ENCODE measurements at regions not wholly inside any gene's neighbourhood (a gene's known extent, or its start where the extent isn't known, plus 50 kb on each side); places are given as distances from the start of the nearest gene placed in this dataset.

GRCh38 chr16:52283584-52284375 is 263.2 kb downstream of the TOX3 start:
- no peaks in the 10 kb centered on the region for H3K9me3 ChIP-seq
- no peak for DNase-seq
- no peak for ATAC-seq
- no peak overlapping the region for H3K27ac ChIP-seq
- H3K36me3 ChIP-seq, result no peaks in the 10 kb centered on the region
- no peak overlapping the region for H3K4me3 ChIP-seq
- no peaks in the 10 kb centered on the region for H3K27me3 ChIP-seq
- no peaks in the 10 kb centered on the region for H3K4me1 ChIP-seq
- TF ChIP-seq, protein P1, sequence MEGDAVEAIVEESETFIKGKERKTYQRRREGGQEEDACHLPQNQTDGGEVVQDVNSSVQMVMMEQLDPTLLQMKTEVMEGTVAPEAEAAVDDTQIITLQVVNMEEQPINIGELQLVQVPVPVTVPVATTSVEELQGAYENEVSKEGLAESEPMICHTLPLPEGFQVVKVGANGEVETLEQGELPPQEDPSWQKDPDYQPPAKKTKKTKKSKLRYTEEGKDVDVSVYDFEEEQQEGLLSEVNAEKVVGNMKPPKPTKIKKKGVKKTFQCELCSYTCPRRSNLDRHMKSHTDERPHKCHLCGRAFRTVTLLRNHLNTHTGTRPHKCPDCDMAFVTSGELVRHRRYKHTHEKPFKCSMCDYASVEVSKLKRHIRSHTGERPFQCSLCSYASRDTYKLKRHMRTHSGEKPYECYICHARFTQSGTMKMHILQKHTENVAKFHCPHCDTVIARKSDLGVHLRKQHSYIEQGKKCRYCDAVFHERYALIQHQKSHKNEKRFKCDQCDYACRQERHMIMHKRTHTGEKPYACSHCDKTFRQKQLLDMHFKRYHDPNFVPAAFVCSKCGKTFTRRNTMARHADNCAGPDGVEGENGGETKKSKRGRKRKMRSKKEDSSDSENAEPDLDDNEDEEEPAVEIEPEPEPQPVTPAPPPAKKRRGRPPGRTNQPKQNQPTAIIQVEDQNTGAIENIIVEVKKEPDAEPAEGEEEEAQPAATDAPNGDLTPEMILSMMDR (IDR thresholded peaks at IDR 0.05), result no peak
- intact Hi-C loops (cut with DNase I), result no loop called here

GRCh38 chr16:52283018-52283417 is 263.9 kb downstream of the TOX3 start:
- TF ChIP-seq, protein P1 (IDR thresholded peaks at IDR 0.05), result no peak
- ATAC-seq (no peak), DNase-seq (no peak)
- H3K36me3 ChIP-seq, result no peaks in the 10 kb centered on the region
- intact Hi-C loops (cut with DNase I), result no loop called here
- no peaks in the 10 kb centered on the region for H3K9me3 ChIP-seq
- H3K4me3 ChIP-seq, result no peak overlapping the region
- H3K27me3 ChIP-seq, result no peaks in the 10 kb centered on the region
- H3K4me1 ChIP-seq, result no peaks in the 10 kb centered on the region
- no peak overlapping the region for H3K27ac ChIP-seq

- intact Hi-C loops (cut with DNase I), result no loop called here
- no peaks in the 10 kb centered on the region for H3K4me1 ChIP-seq
- no peak for ATAC-seq
- no peaks in the 10 kb centered on the region for H3K27me3 ChIP-seq
- TF ChIP-seq, protein P1 (IDR thresholded peaks at IDR 0.05), result no peak
- no peak overlapping the region for H3K4me3 ChIP-seq
- no peaks in the 10 kb centered on the region for H3K36me3 ChIP-seq
- H3K27ac ChIP-seq, result no peak overlapping the region
- H3K9me3 ChIP-seq, result no peaks in the 10 kb centered on the region
- no peak for DNase-seq
Measured at GRCh38 chr16:52280086-52280485, 266.9 kb downstream of the TOX3 start.

DNA sequence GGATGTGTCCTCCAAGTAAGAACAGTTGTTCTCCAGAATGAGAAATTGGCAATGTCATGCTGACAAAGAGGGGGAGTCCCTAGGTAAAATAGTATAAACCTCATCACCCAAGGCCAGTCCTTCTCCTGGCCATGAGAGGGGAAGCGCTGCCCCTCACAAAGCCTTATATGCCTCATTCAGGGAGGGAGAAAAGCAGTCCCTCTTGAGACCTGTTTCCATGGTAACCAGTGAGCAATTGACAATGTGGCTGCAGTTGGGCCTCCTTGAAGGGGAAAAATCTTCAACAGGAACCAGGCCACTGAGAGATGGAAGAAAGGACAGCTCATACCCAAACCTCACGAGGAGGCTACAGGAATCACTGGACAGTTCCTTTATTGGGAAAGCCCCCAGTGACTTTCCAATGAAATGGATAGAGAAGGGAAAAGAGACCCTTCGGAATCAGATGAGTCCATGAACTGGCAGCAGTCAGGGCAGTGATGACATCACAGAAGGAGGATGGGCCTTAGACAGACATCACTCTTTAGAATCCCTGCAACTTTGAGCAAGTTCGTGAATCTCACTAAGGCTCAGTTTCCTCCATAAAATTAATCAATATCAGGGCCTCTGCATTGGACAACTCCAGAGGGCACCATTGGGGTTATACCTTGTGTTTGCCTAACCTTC is 275.7 kb downstream of the TOX3 start:
- ATAC-seq, result no peak
- no peaks in the 10 kb centered on the region for H3K36me3 ChIP-seq
- H3K27ac ChIP-seq, result no peak overlapping the region
- intact Hi-C loops (cut with DNase I), result no loop called here
- no peaks in the 10 kb centered on the region for H3K27me3 ChIP-seq
- no peak overlapping the region for H3K4me3 ChIP-seq
- H3K4me1 ChIP-seq, result no peaks in the 10 kb centered on the region
- no peaks in the 10 kb centered on the region for H3K9me3 ChIP-seq
- DNase-seq, result no peak
- TF ChIP-seq, protein P1 (IDR thresholded peaks at IDR 0.05), result no peak

DNA sequence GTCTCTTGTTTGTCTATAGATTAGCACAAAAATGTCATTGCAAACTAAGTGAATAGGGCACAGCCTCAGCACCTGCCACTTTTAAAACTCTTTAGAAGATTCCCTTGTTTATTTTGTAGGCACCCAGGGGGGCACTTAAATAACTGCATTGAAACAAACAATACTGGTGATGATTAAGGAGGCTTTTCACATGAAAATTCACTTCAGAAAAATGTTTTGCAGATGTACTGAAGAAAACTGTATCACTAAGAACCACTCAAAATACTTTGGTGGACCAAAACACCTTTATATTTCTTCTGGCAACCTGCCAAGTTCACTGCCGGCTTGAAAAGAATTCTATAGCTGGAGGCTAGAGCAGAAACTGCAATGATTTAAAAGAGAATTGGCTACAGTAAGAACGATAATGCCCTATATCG is 281.5 kb downstream of the TOX3 start:
- H3K27me3 ChIP-seq, result no peaks in the 10 kb centered on the region
- ATAC-seq, result no peak
- no peaks in the 10 kb centered on the region for H3K4me1 ChIP-seq
- H3K9me3 ChIP-seq, result no peaks in the 10 kb centered on the region
- peak in 2 of 4 donors; percentile 12 to 32 for DNase-seq
- H3K4me3 ChIP-seq, result no peak overlapping the region
- no peaks in the 10 kb centered on the region for H3K36me3 ChIP-seq
- intact Hi-C loops (cut with DNase I), result no loop called here
- TF ChIP-seq, protein P1 (IDR thresholded peaks at IDR 0.05), result no peak
- no peak overlapping the region for H3K27ac ChIP-seq
